HepG2 (cell line): ENCODE measurements at regions not wholly inside any gene's neighbourhood (a gene's known extent, or its start where the extent isn't known, plus 50 kb on each side); places are given as distances from the start of the nearest gene placed in this dataset.

Experiments
- CEBPB ChIP-seq: IDR thresholded peaks from 2 replicates; pipeline ENCODE4 v1.6.1; 2011; ENCODE audit warnings: low read depth, low read length, improper control_type of control experiment, borderline replicate concordance
- TF ChIP-seq, protein P1 (sequence below): sonication (generic); formaldehyde crosslinking; IDR thresholded peaks from 2 replicates; pipeline ENCODE4 v1.4.0; 2020; ENCODE audit warnings: missing genetic modification reagents, borderline replicate concordance

DNA sequence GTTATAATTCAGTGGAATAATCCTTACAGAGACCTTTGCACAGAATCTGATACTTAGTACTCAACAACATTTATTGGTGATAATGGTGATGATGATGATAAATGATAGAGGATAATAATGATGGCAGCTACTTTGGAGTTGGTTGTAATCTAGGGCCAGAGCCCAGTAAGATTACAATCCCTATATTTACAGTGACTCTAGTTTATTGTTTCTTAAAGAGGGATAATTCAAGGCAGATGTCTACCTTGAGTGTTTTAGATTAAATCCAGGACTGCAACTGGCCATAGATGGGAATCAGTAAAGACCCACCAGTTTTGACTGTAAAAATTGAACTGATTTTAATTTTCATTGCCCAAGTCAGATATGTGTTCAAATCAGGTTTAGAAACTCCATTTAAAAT, 813.9 kb upstream of the CNTNAP5 start:
- TF ChIP-seq, protein P1, sequence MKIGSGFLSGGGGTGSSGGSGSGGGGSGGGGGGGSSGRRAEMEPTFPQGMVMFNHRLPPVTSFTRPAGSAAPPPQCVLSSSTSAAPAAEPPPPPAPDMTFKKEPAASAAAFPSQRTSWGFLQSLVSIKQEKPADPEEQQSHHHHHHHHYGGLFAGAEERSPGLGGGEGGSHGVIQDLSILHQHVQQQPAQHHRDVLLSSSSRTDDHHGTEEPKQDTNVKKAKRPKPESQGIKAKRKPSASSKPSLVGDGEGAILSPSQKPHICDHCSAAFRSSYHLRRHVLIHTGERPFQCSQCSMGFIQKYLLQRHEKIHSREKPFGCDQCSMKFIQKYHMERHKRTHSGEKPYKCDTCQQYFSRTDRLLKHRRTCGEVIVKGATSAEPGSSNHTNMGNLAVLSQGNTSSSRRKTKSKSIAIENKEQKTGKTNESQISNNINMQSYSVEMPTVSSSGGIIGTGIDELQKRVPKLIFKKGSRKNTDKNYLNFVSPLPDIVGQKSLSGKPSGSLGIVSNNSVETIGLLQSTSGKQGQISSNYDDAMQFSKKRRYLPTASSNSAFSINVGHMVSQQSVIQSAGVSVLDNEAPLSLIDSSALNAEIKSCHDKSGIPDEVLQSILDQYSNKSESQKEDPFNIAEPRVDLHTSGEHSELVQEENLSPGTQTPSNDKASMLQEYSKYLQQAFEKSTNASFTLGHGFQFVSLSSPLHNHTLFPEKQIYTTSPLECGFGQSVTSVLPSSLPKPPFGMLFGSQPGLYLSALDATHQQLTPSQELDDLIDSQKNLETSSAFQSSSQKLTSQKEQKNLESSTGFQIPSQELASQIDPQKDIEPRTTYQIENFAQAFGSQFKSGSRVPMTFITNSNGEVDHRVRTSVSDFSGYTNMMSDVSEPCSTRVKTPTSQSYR (CRISPR knock-in tag) = no peak
- no peak for TF ChIP-seq CEBPB
